Activated CD8-positive, alpha-beta T cell treated with anti-CD3 and anti-CD28 coated beads for 36 hours (primary cell): ENCODE measurements at regions not wholly inside any gene's neighbourhood (a gene's known extent, or its start where the extent isn't known, plus 50 kb on each side); places are given as distances from the start of the nearest gene placed in this dataset.

Experiments used
- ATAC-seq: fragments of 200-7000 bp; cut with Tn5 transposase; one replicate; pipeline ENCODE4 v1.10.0; 2021; ENCODE audit warnings: mild to moderate bottlenecking, moderate library complexity
- CTCF ChIA-PET: fragments of 350-600 bp; sonication (Branson Sonifier 250); formaldehyde crosslinking; loops from one replicate; lab custom pipeline; 2021; ENCODE audit warnings: antibody characterized with exemption; lab: Charles Lee
- POLR2A ChIA-PET: fragments of 350-600 bp; sonication (Branson Sonifier 250); formaldehyde crosslinking; loops from one replicate; lab custom pipeline; 2021; ENCODE audit warnings: antibody characterized with exemption; lab: Charles Lee
- DNase-seq: peaks from one replicate; pipeline ENCODE4 v3.0.0-alpha.2; 2020
- H3K27ac Mint-ChIP-seq: one replicate; pipeline ENCODE4 v1.8.0; 2021; ENCODE audit warnings: mild to moderate bottlenecking, mixed read lengths
- H3K27me3 Mint-ChIP-seq: one replicate; pipeline ENCODE4 v1.8.0; 2021; ENCODE audit warnings: mixed read lengths
- H3K36me3 Mint-ChIP-seq: one replicate; pipeline ENCODE4 v1.8.0; 2021; ENCODE audit warnings: low read depth, mixed read lengths
- H3K4me1 Mint-ChIP-seq: one replicate; pipeline ENCODE4 v1.8.0; 2021; ENCODE audit warnings: low read depth, mixed read lengths
- H3K4me3 Mint-ChIP-seq: one replicate; pipeline ENCODE4 v1.8.0; 2021; ENCODE audit warnings: mild to moderate bottlenecking, moderate library complexity, mixed read lengths
- H3K9me3 Mint-ChIP-seq: one replicate; pipeline ENCODE4 v1.8.0; 2021; ENCODE audit warnings: mixed read lengths
- CTCF ChIP-seq: fragments of 200-600 bp; IDR thresholded peaks from one replicate; pipeline ENCODE4 v1.8.0; 2022; ENCODE audit warnings: antibody characterized with exemption, mild to moderate bottlenecking
- intact Hi-C: fragments of 100-400 bp; cut with micrococcal nuclease; formaldehyde crosslinking; loops from one replicate; pipeline ENCODE4 v1.10.0; 2022

GRCh38 chr9:109557481-109557880, 59.4 kb upstream of the PTPN3 start:
- ATAC-seq, result no peak
- intact Hi-C loops, result no loop called here
- Mint-ChIP-seq H3K36me3 (no peaks in the 10 kb centered on the region), H3K27me3 (peaks cover 4% of the 10 kb centered on the region), H3K27ac (no peak overlapping the region), H3K4me1 (no peaks in the 10 kb centered on the region), H3K9me3 (no peaks in the 10 kb centered on the region), H3K4me3 (no peak overlapping the region)
- no peak for TF ChIP-seq CTCF
- CTCF ChIA-PET, result interaction anchor here (0.6 kb wide), 1 partner anchor 1142 kb away, joined by 3 read pairs; no protein-coding TSS in a partner anchor
- POLR2A ChIA-PET, result no interaction called here
- DNase-seq, result no peak

- no peak for DNase-seq
- POLR2A ChIA-PET, result no interaction called here
- CTCF ChIA-PET, result no interaction called here
- intact Hi-C loops, result no loop called here
- H3K9me3 Mint-ChIP-seq, result no peaks in the 10 kb centered on the region
- H3K4me1 Mint-ChIP-seq, result no peaks in the 10 kb centered on the region
- no peaks in the 10 kb centered on the region for H3K36me3 Mint-ChIP-seq
- no peak overlapping the region for H3K27ac Mint-ChIP-seq
- no peak overlapping the region for H3K4me3 Mint-ChIP-seq
- ATAC-seq, result no peak
- no peaks in the 10 kb centered on the region for H3K27me3 Mint-ChIP-seq
- TF ChIP-seq CTCF, result no peak
Measured at GRCh38 chr9:109558718-109559151, 60.6 kb upstream of the PTPN3 start.

GRCh38 chr9:109560470-109561132, 62.5 kb upstream of the PTPN3 start:
- no peak for TF ChIP-seq CTCF
- Mint-ChIP-seq H3K27me3 (no peaks in the 10 kb centered on the region), H3K36me3 (no peaks in the 10 kb centered on the region), H3K4me1 (no peaks in the 10 kb centered on the region), H3K4me3 (no peak overlapping the region), H3K9me3 (no peaks in the 10 kb centered on the region), H3K27ac (no peak overlapping the region)
- ChIA-PET CTCF (no interaction called here), POLR2A (no interaction called here)
- ATAC-seq (no peak), DNase-seq (no peak)
- intact Hi-C loops, result no loop called here

GRCh38 chr9:109561137-109561536, 63.0 kb upstream of the PTPN3 start:
- no peaks in the 10 kb centered on the region for H3K27me3 Mint-ChIP-seq
- CTCF ChIA-PET, result no interaction called here
- TF ChIP-seq CTCF, result no peak
- POLR2A ChIA-PET, result no interaction called here
- intact Hi-C loops, result no loop called here
- DNase-seq, result no peak
- no peak overlapping the region for H3K4me3 Mint-ChIP-seq
- no peak for ATAC-seq
- H3K27ac Mint-ChIP-seq, result no peak overlapping the region
- no peaks in the 10 kb centered on the region for H3K9me3 Mint-ChIP-seq
- H3K4me1 Mint-ChIP-seq, result no peaks in the 10 kb centered on the region
- H3K36me3 Mint-ChIP-seq, result no peaks in the 10 kb centered on the region

- intact Hi-C loops, result no loop called here
- ChIA-PET POLR2A (no interaction called here), CTCF (no interaction called here)
- H3K9me3 Mint-ChIP-seq, result no peaks in the 10 kb centered on the region
- H3K27me3 Mint-ChIP-seq, result peaks cover 8% of the 10 kb centered on the region
- no peaks in the 10 kb centered on the region for H3K4me1 Mint-ChIP-seq
- no peak overlapping the region for H3K4me3 Mint-ChIP-seq
- H3K36me3 Mint-ChIP-seq, result no peaks in the 10 kb centered on the region
- DNase-seq (no peak), ATAC-seq (no peak)
- TF ChIP-seq CTCF, result no peak
- H3K27ac Mint-ChIP-seq, result no peak overlapping the region
Measured at GRCh38 chr9:109568089-109568488, 70.0 kb upstream of the PTPN3 start.
